Prostate gland (tissue), 2 donors: ENCODE measurements at regions not wholly inside any gene's neighbourhood (a gene's known extent, or its start where the extent isn't known, plus 50 kb on each side); places are given as distances from the start of the nearest gene placed in this dataset.

Source experiments
- POLR2A ChIP-seq: fragments of 450-650 bp; IDR thresholded peaks from one replicate; pipeline ENCODE4 v1.6.1; 2016; ENCODE audit warnings: antibody characterized with exemption, mild to moderate bottlenecking
- TF ChIP-seq, protein P1 (sequence below), 4 experiments: fragments of 200-600 bp in 2 of 4; fragments of 450-650 bp in 2 of 4; sonication (generic) in 2 of 4; IDR thresholded peaks; 1 replicate in 3 of 4; 2 replicates in 1 of 4; pipeline ENCODE4 v1.5.1; 2016 to 2019; ENCODE audit warnings: antibody characterized with exemption in 4 of 4, mild to moderate bottlenecking in 2 of 4, moderate library complexity in 2 of 4

DNA sequence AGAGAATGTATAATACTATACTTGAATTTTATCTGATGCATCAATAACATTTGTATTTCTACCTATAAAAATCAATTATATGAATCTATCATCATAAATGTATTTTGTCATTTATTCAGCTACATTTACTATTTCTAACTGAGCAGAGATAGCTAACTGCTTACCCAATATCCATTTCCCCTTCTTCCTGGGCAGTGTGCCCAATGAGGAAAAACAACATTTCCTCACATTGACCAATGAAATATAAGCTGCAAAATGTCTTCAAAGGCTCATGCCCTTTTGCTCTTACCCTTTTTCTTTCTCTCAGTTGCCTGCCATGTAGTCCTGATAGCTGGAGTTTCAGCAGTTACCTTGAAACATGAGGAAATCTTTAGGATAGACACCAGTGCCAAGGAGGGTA, 385.8 kb upstream of the PCSK5 start:
- TF ChIP-seq, protein P1, sequence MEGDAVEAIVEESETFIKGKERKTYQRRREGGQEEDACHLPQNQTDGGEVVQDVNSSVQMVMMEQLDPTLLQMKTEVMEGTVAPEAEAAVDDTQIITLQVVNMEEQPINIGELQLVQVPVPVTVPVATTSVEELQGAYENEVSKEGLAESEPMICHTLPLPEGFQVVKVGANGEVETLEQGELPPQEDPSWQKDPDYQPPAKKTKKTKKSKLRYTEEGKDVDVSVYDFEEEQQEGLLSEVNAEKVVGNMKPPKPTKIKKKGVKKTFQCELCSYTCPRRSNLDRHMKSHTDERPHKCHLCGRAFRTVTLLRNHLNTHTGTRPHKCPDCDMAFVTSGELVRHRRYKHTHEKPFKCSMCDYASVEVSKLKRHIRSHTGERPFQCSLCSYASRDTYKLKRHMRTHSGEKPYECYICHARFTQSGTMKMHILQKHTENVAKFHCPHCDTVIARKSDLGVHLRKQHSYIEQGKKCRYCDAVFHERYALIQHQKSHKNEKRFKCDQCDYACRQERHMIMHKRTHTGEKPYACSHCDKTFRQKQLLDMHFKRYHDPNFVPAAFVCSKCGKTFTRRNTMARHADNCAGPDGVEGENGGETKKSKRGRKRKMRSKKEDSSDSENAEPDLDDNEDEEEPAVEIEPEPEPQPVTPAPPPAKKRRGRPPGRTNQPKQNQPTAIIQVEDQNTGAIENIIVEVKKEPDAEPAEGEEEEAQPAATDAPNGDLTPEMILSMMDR (IDR thresholded peaks at IDR 0.05), result no peak
- TF ChIP-seq POLR2A, result no peak
